ENCODE measurements at regions not wholly inside any gene's neighbourhood (a gene's known extent, or its start where the extent isn't known, plus 50 kb on each side); places are given as distances from the start of the nearest gene placed in this dataset.
"Not testable (repeated sequence)": the region's sequence is repeated elsewhere in the genome, so short reads cannot be mapped to it uniquely, and the experiment has no call there.

GRCh38 chr5:25107853-25108252 is 463.1 kb upstream of the CDH10 start:
- in situ Hi-C loops (cut with MboI; ENCODE audit: low pct_unique_long_range_greater_than_20kb, low sequenced_read_pairs, unreplicated experiment), result no loop called here
- no peak for TF ChIP-seq CTCF (IDR thresholded peaks at IDR 0.05; ENCODE audit: extremely low read depth, insufficient read depth, missing control alignments)
- no peak for DNase-seq (ENCODE audit: low spot score)

- in situ Hi-C loops (cut with MboI; ENCODE audit: low pct_unique_long_range_greater_than_20kb, low sequenced_read_pairs, unreplicated experiment), result no loop called here
- DNase-seq (ENCODE audit: low spot score), result no peak
- TF ChIP-seq CTCF (IDR thresholded peaks at IDR 0.05; ENCODE audit: extremely low read depth, insufficient read depth, missing control alignments), result no peak
Observed at GRCh38 chr5:25099538-25099937, 454.8 kb upstream of the CDH10 start.

GRCh38 chr5:25095261-25095660 is 450.5 kb upstream of the CDH10 start:
- in situ Hi-C loops (cut with MboI; ENCODE audit: low pct_unique_long_range_greater_than_20kb, low sequenced_read_pairs, unreplicated experiment), result no loop called here

GRCh38 chr5:25094219-25094618 is 449.4 kb upstream of the CDH10 start:
- no peak for TF ChIP-seq CTCF (IDR thresholded peaks at IDR 0.05; ENCODE audit: extremely low read depth, insufficient read depth, missing control alignments)
- in situ Hi-C loops (cut with MboI; ENCODE audit: low pct_unique_long_range_greater_than_20kb, low sequenced_read_pairs, unreplicated experiment), result no loop called here
- DNase-seq (ENCODE audit: low spot score), result no peak

More at GRCh38 chr5:25095261-25095660, 450.5 kb upstream of the CDH10 start:
- DNase-seq (ENCODE audit: low spot score), result no peak
- no peak for TF ChIP-seq CTCF (IDR thresholded peaks at IDR 0.05; ENCODE audit: extremely low read depth, insufficient read depth, missing control alignments)

- no peak for DNase-seq (ENCODE audit: low spot score)
- no peak for TF ChIP-seq CTCF (IDR thresholded peaks at IDR 0.05; ENCODE audit: extremely low read depth, insufficient read depth, missing control alignments)
- in situ Hi-C loops (cut with MboI; ENCODE audit: low pct_unique_long_range_greater_than_20kb, low sequenced_read_pairs, unreplicated experiment), result no loop called here
Observed at GRCh38 chr5:25091921-25092320, 447.1 kb upstream of the CDH10 start.

- TF ChIP-seq CTCF (IDR thresholded peaks at IDR 0.05; ENCODE audit: extremely low read depth, insufficient read depth, missing control alignments), result no peak
- in situ Hi-C loops (cut with MboI; ENCODE audit: low pct_unique_long_range_greater_than_20kb, low sequenced_read_pairs, unreplicated experiment), result no loop called here
- no peak for DNase-seq (ENCODE audit: low spot score)
Observed at GRCh38 chr5:25090854-25091253, 446.1 kb upstream of the CDH10 start.

GRCh38 chr5:25090275-25090674 is 445.5 kb upstream of the CDH10 start:
- no peak for TF ChIP-seq CTCF (IDR thresholded peaks at IDR 0.05; ENCODE audit: extremely low read depth, insufficient read depth, missing control alignments)

GRCh38 chr5:25088689-25089088 is 443.9 kb upstream of the CDH10 start:
- DNase-seq (ENCODE audit: low spot score); in situ Hi-C loops (cut with MboI; ENCODE audit: low pct_unique_long_range_greater_than_20kb, low sequenced_read_pairs, unreplicated experiment): not testable (repeated sequence)

More at GRCh38 chr5:25090275-25090674, 445.5 kb upstream of the CDH10 start:
- no peak for DNase-seq (ENCODE audit: low spot score)
- in situ Hi-C loops (cut with MboI; ENCODE audit: low pct_unique_long_range_greater_than_20kb, low sequenced_read_pairs, unreplicated experiment), result no loop called here

- in situ Hi-C loops (cut with MboI; ENCODE audit: low pct_unique_long_range_greater_than_20kb, low sequenced_read_pairs, unreplicated experiment), result not testable (repeated sequence)
Observed at GRCh38 chr5:25083261-25083660, 438.5 kb upstream of the CDH10 start.

More at GRCh38 chr5:25083261-25083660, 438.5 kb upstream of the CDH10 start:
- DNase-seq (ENCODE audit: low spot score), result not testable (repeated sequence)

Measured in GM13977 (cell line).